ENCODE measurements at regions not wholly inside any gene's neighbourhood (a gene's known extent, or its start where the extent isn't known, plus 50 kb on each side); places are given as distances from the start of the nearest gene placed in this dataset.

- H3K36me3 Mint-ChIP-seq (ENCODE audit: low read depth, unreplicated experiment) = no peaks in the 10 kb centered on the region
- no peak overlapping the region for H3K4me3 Mint-ChIP-seq (ENCODE audit: unreplicated experiment)
These were observed 1649.2 kb downstream of the AMY1C start for GRCh38 chr1:105398909-105399308.

GRCh38 chr1:105399716-105400115, 1650.0 kb downstream of the AMY1C start:
- no peak overlapping the region for H3K27ac Mint-ChIP-seq (ENCODE audit: unreplicated experiment)
- no peaks in the 10 kb centered on the region for H3K27me3 Mint-ChIP-seq (ENCODE audit: unreplicated experiment)
- TF ChIP-seq CTCF (IDR thresholded peaks at IDR 0.05; ENCODE audit: unreplicated experiment) = no peak
- H3K4me1 Mint-ChIP-seq (ENCODE audit: unreplicated experiment) = no peaks in the 10 kb centered on the region
- H3K9me3 Mint-ChIP-seq (ENCODE audit: unreplicated experiment) = no peaks in the 10 kb centered on the region
- H3K36me3 Mint-ChIP-seq (ENCODE audit: low read depth, unreplicated experiment) = no peaks in the 10 kb centered on the region
- no peak for DNase-seq (ENCODE audit: low spot score)
- H3K4me3 Mint-ChIP-seq (ENCODE audit: unreplicated experiment) = no peak overlapping the region

More at GRCh38 chr1:105398909-105399308, 1649.2 kb downstream of the AMY1C start:
- Mint-ChIP-seq H3K9me3 (ENCODE audit: unreplicated experiment) (no peaks in the 10 kb centered on the region), H3K4me1 (ENCODE audit: unreplicated experiment) (no peaks in the 10 kb centered on the region), H3K27me3 (ENCODE audit: unreplicated experiment) (no peaks in the 10 kb centered on the region), H3K27ac (ENCODE audit: unreplicated experiment) (no peak overlapping the region)
- DNase-seq (ENCODE audit: low spot score) = no peak
- TF ChIP-seq CTCF (IDR thresholded peaks at IDR 0.05; ENCODE audit: unreplicated experiment) = no peak

GRCh38 chr1:105416261-105416660, 1640.2 kb upstream of the PRMT6 start:
- Mint-ChIP-seq H3K27me3 (ENCODE audit: unreplicated experiment) (no peaks in the 10 kb centered on the region), H3K36me3 (ENCODE audit: low read depth, unreplicated experiment) (no peaks in the 10 kb centered on the region), H3K27ac (ENCODE audit: unreplicated experiment) (no peak overlapping the region), H3K9me3 (ENCODE audit: unreplicated experiment) (no peaks in the 10 kb centered on the region), H3K4me3 (ENCODE audit: unreplicated experiment) (no peak overlapping the region), H3K4me1 (ENCODE audit: unreplicated experiment) (no peaks in the 10 kb centered on the region)
- no peak for TF ChIP-seq CTCF (IDR thresholded peaks at IDR 0.05; ENCODE audit: unreplicated experiment)
- no peak for DNase-seq (ENCODE audit: low spot score)

- Mint-ChIP-seq H3K27ac (ENCODE audit: unreplicated experiment) (no peak overlapping the region), H3K4me1 (ENCODE audit: unreplicated experiment) (no peaks in the 10 kb centered on the region), H3K36me3 (ENCODE audit: low read depth, unreplicated experiment) (no peaks in the 10 kb centered on the region), H3K9me3 (ENCODE audit: unreplicated experiment) (no peaks in the 10 kb centered on the region), H3K4me3 (ENCODE audit: unreplicated experiment) (no peak overlapping the region), H3K27me3 (ENCODE audit: unreplicated experiment) (no peaks in the 10 kb centered on the region)
- DNase-seq (ENCODE audit: low spot score) = no peak
- TF ChIP-seq CTCF (IDR thresholded peaks at IDR 0.05; ENCODE audit: unreplicated experiment) = no peak
These were observed 1637.4 kb upstream of the PRMT6 start for GRCh38 chr1:105419030-105419429.

GRCh38 chr1:105427543-105427942, 1628.9 kb upstream of the PRMT6 start:
- no peak for DNase-seq (ENCODE audit: low spot score)
- H3K4me1 Mint-ChIP-seq (ENCODE audit: unreplicated experiment) = no peaks in the 10 kb centered on the region
- H3K36me3 Mint-ChIP-seq (ENCODE audit: low read depth, unreplicated experiment) = no peaks in the 10 kb centered on the region
- TF ChIP-seq CTCF (IDR thresholded peaks at IDR 0.05; ENCODE audit: unreplicated experiment) = no peak
- no peaks in the 10 kb centered on the region for H3K27me3 Mint-ChIP-seq (ENCODE audit: unreplicated experiment)
- no peak overlapping the region for H3K4me3 Mint-ChIP-seq (ENCODE audit: unreplicated experiment)
- H3K9me3 Mint-ChIP-seq (ENCODE audit: unreplicated experiment) = no peaks in the 10 kb centered on the region
- no peak overlapping the region for H3K27ac Mint-ChIP-seq (ENCODE audit: unreplicated experiment)
